GM23248 (cell line): ENCODE measurements at regions not wholly inside any gene's neighbourhood (a gene's known extent, or its start where the extent isn't known, plus 50 kb on each side); places are given as distances from the start of the nearest gene placed in this dataset.

Source experiments
- EZH2 ChIP-seq: fragments of 200-600 bp; sonication (generic); IDR thresholded peaks from 2 replicates; pipeline ENCODE4 v1.6.1; 2018; ENCODE audit warnings: antibody characterized with exemption, mild to moderate bottlenecking; ENCODE audit not compliant: insufficient read depth, poor library complexity, severe bottlenecking
- EZH2phosphoT487 ChIP-seq: fragments of 200-600 bp; sonication (generic); IDR thresholded peaks from 2 replicates; pipeline ENCODE4 v1.6.1; 2018; ENCODE audit warnings: antibody characterized with exemption, moderate library complexity, mild to moderate bottlenecking, low read depth; ENCODE audit not compliant: insufficient read depth

GRCh38 chr2:142435847-142436246, 305.0 kb upstream of the LRP1B start:
- TF ChIP-seq EZH2phosphoT487 (no peak), EZH2 (no peak)
